ENCODE measurements at regions not wholly inside any gene's neighbourhood (a gene's known extent, or its start where the extent isn't known, plus 50 kb on each side); places are given as distances from the start of the nearest gene placed in this dataset.

- no peak for TF ChIP-seq CTCF (IDR thresholded peaks at IDR 0.05)
- H3K27ac ChIP-seq, result no peak overlapping the region
- no peak for DNase-seq (ENCODE audit: low spot score)
- H3K4me3 ChIP-seq, result no peak overlapping the region
Observed at GRCh38 chr3:110530902-110531301, 540.7 kb upstream of the NECTIN3 start.

GRCh38 chr3:110533089-110533488, 538.5 kb upstream of the NECTIN3 start:
- no peak for DNase-seq (ENCODE audit: low spot score)
- Histone ChIP-seq H3K27ac (no peak overlapping the region), H3K4me3 (no peak overlapping the region)
- no peak for TF ChIP-seq CTCF (IDR thresholded peaks at IDR 0.05)

- DNase-seq (ENCODE audit: low spot score), result no peak
- TF ChIP-seq CTCF (IDR thresholded peaks at IDR 0.05), result no peak
- Histone ChIP-seq H3K27ac (no peak overlapping the region), H3K4me3 (no peak overlapping the region)
Observed at GRCh38 chr3:110542552-110543150, 529.0 kb upstream of the NECTIN3 start.

- TF ChIP-seq CTCF (IDR thresholded peaks at IDR 0.05), result no peak
- H3K27ac ChIP-seq, result no peak overlapping the region
- no peak for DNase-seq (ENCODE audit: low spot score)
- no peak overlapping the region for H3K4me3 ChIP-seq
Observed at GRCh38 chr3:110544730-110545129, 526.9 kb upstream of the NECTIN3 start.

- DNase-seq (ENCODE audit: low spot score), result no peak
- H3K4me3 ChIP-seq, result no peak overlapping the region
- TF ChIP-seq CTCF (IDR thresholded peaks at IDR 0.05), result no peak
- H3K27ac ChIP-seq, result no peak overlapping the region
Observed at GRCh38 chr3:110550511-110550910, 521.1 kb upstream of the NECTIN3 start.

- no peak overlapping the region for H3K4me3 ChIP-seq
- no peak overlapping the region for H3K27ac ChIP-seq
- TF ChIP-seq CTCF (IDR thresholded peaks at IDR 0.05), result no peak
- no peak for DNase-seq (ENCODE audit: low spot score)
Observed at GRCh38 chr3:110562621-110563020, 509.0 kb upstream of the NECTIN3 start.

GRCh38 chr3:110564674-110565073, 506.9 kb upstream of the NECTIN3 start:
- H3K27ac ChIP-seq, result no peak overlapping the region
- no peak for DNase-seq (ENCODE audit: low spot score)
- no peak for TF ChIP-seq CTCF (IDR thresholded peaks at IDR 0.05)
- H3K4me3 ChIP-seq, result no peak overlapping the region
